Natural killer cell treated with Interleukin-12 subunit alpha and Interleukin-12 subunit beta and Interleukin-15 and Interleukin-18, amount 100 ng/mL, for 72 hours (primary cell): ENCODE measurements at regions not wholly inside any gene's neighbourhood (a gene's known extent, or its start where the extent isn't known, plus 50 kb on each side); places are given as distances from the start of the nearest gene placed in this dataset.

ENCODE experiments used
- ATAC-seq, 2 donors: fragments of 150-1000 bp; cut with Tn5 transposase in 1 of 2; sonication (Bioruptor Pico), chemical (Tn5 transposase) in 1 of 2; 2 replicates each; pipeline ENCODE4 v1.10.0; 2021
- DNase-seq: peaks from one replicate; pipeline ENCODE4 v3.0.0; 2022; ENCODE audit warnings: low spot score
- H3K27ac Mint-ChIP-seq, 2 donors: 1 replicate in 1 of 2; 2 replicates in 1 of 2; pipeline ENCODE4 v1.8.0; 2022; ENCODE audit warnings: mixed read lengths in 2 of 2, mild to moderate bottlenecking in 1 of 2, moderate library complexity in 1 of 2
- H3K27me3 Mint-ChIP-seq, 2 donors: 1 replicate in 1 of 2; 2 replicates in 1 of 2; pipeline ENCODE4 v1.8.0; 2022; ENCODE audit warnings: mixed read lengths in 2 of 2
- H3K36me3 Mint-ChIP-seq: one replicate; pipeline ENCODE4 v1.8.0; 2022; ENCODE audit warnings: mixed read lengths
- H3K4me1 Mint-ChIP-seq, 2 donors: 1 replicate in 1 of 2; 2 replicates in 1 of 2; pipeline ENCODE4 v1.8.0; 2022; ENCODE audit warnings: low read depth in 2 of 2, mixed read lengths in 2 of 2, mild to moderate bottlenecking in 1 of 2
- H3K4me3 Mint-ChIP-seq: one replicate; pipeline ENCODE4 v1.8.0; 2022; ENCODE audit warnings: mixed read lengths
- H3K9me3 Mint-ChIP-seq: 2 replicates; pipeline ENCODE4 v1.8.0; 2022; ENCODE audit warnings: mixed read lengths

- H3K4me1 Mint-ChIP-seq, result no peaks in the 10 kb centered on the region
- no peak overlapping the region for H3K27ac Mint-ChIP-seq
- H3K27me3 Mint-ChIP-seq, result no peaks in the 10 kb centered on the region
- ATAC-seq (no peak), DNase-seq (no peak)
- H3K9me3 Mint-ChIP-seq, result peaks cover 10% of the 10 kb centered on the region
- H3K36me3 Mint-ChIP-seq, result no peaks in the 10 kb centered on the region
- H3K4me3 Mint-ChIP-seq, result no peak overlapping the region
Observed at GRCh38 chr2:226001716-226002115, 602.2 kb downstream of the NYAP2 start.

DNA sequence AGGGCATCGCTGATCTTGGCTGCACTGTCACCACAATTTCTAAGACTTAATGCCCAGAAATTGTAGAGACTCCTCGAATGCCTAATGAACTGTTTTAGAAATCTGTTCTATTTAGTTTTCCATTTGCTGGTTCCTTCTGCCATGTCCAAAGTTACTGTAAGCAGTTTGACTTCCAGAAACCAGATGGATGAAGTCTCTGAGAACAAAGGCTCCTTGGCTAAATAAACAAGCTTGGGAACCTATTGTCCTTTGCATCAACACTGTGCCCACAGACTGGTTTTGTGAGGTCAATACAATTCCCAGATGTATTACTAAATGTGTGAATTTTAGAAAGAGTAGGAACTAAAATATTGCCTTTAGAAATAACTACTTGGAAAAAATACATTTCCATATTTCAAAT, 600.2 kb downstream of the NYAP2 start:
- no peak overlapping the region for H3K27ac Mint-ChIP-seq
- H3K4me3 Mint-ChIP-seq, result no peak overlapping the region
- ATAC-seq, result no peak
- no peak for DNase-seq
- peaks cover 10% of the 10 kb centered on the region for H3K9me3 Mint-ChIP-seq
- H3K27me3 Mint-ChIP-seq, result no peaks in the 10 kb centered on the region
- no peaks in the 10 kb centered on the region for H3K36me3 Mint-ChIP-seq
- no peaks in the 10 kb centered on the region for H3K4me1 Mint-ChIP-seq

DNA sequence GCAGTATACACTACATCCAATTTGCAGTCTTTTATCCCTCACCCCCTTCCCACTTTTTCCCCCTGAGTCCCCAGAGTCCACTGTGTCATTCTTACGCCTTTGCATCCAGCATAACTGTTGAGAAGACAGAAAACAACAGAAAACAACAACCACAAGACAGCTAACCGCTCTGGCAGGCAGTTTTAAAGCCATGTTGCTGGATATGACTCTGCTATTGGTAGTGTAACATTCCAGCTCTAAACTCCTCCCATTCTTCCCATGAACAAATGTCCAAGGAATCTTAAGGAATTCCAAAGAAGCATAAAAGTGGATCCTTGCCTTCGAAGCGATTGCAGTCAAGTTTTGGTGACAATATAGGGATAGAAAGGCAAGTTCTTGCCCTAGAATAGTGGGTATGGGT, 599.1 kb downstream of the NYAP2 start:
- no peak overlapping the region for H3K4me3 Mint-ChIP-seq
- DNase-seq (no peak), ATAC-seq (no peak)
- H3K9me3 Mint-ChIP-seq, result peaks cover 11% of the 10 kb centered on the region
- no peaks in the 10 kb centered on the region for H3K36me3 Mint-ChIP-seq
- no peak overlapping the region for H3K27ac Mint-ChIP-seq
- H3K4me1 Mint-ChIP-seq, result no peaks in the 10 kb centered on the region
- no peaks in the 10 kb centered on the region for H3K27me3 Mint-ChIP-seq

DNA sequence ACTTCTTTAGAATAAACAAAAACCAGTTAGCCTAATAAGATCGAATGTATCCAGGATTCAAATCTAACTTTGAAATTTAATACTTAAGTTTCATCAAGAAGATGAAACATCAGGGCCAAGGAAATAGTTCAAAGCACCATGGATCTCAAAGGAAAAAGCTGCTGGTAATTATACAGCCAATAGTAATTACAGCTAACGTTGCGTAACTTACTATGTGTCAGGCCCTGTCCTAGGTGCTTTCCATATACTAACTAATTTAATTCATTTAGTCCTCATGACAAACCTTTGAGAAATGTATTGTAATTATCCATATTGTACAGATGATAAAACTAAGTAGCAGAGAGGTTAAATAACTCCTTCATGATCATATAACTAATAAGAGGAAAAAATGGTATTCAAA, 598.6 kb downstream of the NYAP2 start:
- Mint-ChIP-seq H3K27me3 (no peaks in the 10 kb centered on the region), H3K36me3 (no peaks in the 10 kb centered on the region), H3K9me3 (peaks cover 13% of the 10 kb centered on the region), H3K4me3 (no peak overlapping the region), H3K4me1 (no peaks in the 10 kb centered on the region), H3K27ac (no peak overlapping the region)
- ATAC-seq (no peak), DNase-seq (no peak)

- no peaks in the 10 kb centered on the region for H3K36me3 Mint-ChIP-seq
Observed at GRCh38 chr2:225996462-225996828, 596.9 kb downstream of the NYAP2 start.

GRCh38 chr2:225995796-225996461, 596.4 kb downstream of the NYAP2 start:
- no peak overlapping the region for H3K27ac Mint-ChIP-seq
- H3K9me3 Mint-ChIP-seq, result peaks cover 17% of the 10 kb centered on the region
- H3K4me3 Mint-ChIP-seq, result no peak overlapping the region
- no peaks in the 10 kb centered on the region for H3K27me3 Mint-ChIP-seq
- no peaks in the 10 kb centered on the region for H3K36me3 Mint-ChIP-seq
- no peak for ATAC-seq
- no peaks in the 10 kb centered on the region for H3K4me1 Mint-ChIP-seq
- no peak for DNase-seq

More at GRCh38 chr2:225996462-225996828, 596.9 kb downstream of the NYAP2 start:
- Mint-ChIP-seq H3K27me3 (no peaks in the 10 kb centered on the region), H3K27ac (no peak overlapping the region), H3K9me3 (peaks cover 13% of the 10 kb centered on the region), H3K4me3 (no peak overlapping the region), H3K4me1 (no peaks in the 10 kb centered on the region)
- DNase-seq (no peak), ATAC-seq (no peak)

DNA sequence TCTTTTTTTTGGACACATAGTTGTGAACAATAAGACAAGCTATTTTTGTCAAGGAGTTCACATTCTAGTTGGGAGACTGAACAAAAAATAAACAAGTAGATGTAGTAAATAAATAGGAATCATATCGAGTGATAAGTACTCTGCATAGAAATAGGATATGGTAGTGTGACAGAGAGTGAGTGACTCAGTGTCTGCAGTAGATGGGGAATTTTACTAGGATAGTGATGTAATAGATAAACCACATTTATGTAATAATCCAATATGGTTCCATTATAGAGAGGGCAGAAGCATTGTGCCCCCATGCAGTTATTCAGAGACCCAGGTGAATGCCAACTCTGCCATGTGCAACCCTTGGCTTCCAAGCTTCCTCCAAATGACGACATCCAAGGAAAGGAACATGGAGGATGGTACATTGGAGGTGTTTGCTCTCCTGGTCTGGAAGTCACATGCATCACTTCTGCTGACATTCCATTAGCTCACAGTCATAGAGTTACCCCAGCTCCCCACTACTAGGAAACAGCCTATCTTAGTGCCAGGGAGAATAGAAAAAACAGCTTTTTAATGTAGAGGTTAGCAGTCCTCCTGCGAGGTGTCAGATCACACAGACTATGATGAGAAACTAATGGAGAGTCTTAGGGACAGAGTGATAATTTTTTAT, 595.4 kb downstream of the NYAP2 start:
- no peak overlapping the region for H3K27ac Mint-ChIP-seq
- H3K9me3 Mint-ChIP-seq, result peaks cover 17% of the 10 kb centered on the region
- H3K27me3 Mint-ChIP-seq, result no peaks in the 10 kb centered on the region
- H3K4me3 Mint-ChIP-seq, result no peak overlapping the region
- no peak for ATAC-seq
- no peaks in the 10 kb centered on the region for H3K4me1 Mint-ChIP-seq
- H3K36me3 Mint-ChIP-seq, result no peaks in the 10 kb centered on the region
- DNase-seq, result no peak

DNA sequence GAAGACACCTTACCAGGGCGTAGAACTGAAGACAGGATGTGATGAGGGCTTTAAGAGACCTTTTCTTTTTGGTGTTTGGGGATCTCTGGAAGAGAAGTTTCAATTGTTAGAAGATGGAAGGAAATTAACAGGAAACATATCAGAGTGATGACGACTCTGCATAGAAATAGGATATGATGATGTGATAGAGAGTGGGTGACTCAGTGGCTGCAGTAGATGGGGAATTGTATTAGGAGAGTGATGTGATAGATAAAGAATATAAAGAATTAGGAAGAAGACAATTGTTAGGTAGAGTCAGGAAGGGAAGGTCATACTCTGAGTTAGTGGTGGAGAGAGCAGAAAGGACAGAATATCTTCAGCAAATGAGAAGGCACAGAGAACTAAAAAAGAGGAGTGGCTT, 593.9 kb downstream of the NYAP2 start:
- Mint-ChIP-seq H3K36me3 (no peaks in the 10 kb centered on the region), H3K27me3 (no peaks in the 10 kb centered on the region), H3K27ac (no peak overlapping the region), H3K4me3 (no peak overlapping the region), H3K4me1 (no peaks in the 10 kb centered on the region), H3K9me3 (peaks cover 17% of the 10 kb centered on the region)
- ATAC-seq (no peak), DNase-seq (no peak)

- Mint-ChIP-seq H3K4me3 (no peak overlapping the region), H3K4me1 (no peaks in the 10 kb centered on the region), H3K27me3 (no peaks in the 10 kb centered on the region), H3K27ac (no peak overlapping the region), H3K36me3 (no peaks in the 10 kb centered on the region), H3K9me3 (peaks cover 14% of the 10 kb centered on the region)
- ATAC-seq (no peak), DNase-seq (no peak)
Observed at GRCh38 chr2:225989809-225990208, 590.3 kb downstream of the NYAP2 start.

DNA sequence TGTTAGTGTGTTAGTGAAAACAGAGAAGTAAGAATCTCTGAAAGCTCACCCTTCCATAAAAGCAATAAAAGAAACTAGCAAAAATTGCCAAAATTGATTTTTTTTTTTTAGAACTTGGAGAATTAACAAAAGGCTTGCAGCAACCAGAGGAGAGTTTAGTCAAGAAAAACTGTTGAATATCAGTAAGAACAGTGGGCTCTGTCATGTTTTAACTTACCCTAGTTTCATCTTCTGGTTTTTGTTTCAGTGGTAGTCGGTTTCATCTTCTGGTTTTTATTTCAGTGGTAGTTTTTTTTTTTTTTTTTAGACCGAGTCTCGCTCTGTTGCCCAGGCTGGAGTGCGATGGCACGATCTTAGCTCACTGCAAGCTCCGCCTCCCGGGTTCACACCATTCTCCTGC, 580.9 kb downstream of the NYAP2 start:
- H3K36me3 Mint-ChIP-seq, result no peaks in the 10 kb centered on the region
- ATAC-seq (no peak), DNase-seq (no peak)
- H3K4me1 Mint-ChIP-seq, result no peaks in the 10 kb centered on the region
- no peak overlapping the region for H3K27ac Mint-ChIP-seq
- no peak overlapping the region for H3K4me3 Mint-ChIP-seq
- no peaks in the 10 kb centered on the region for H3K27me3 Mint-ChIP-seq
- peaks cover 18% of the 10 kb centered on the region for H3K9me3 Mint-ChIP-seq

GRCh38 chr2:225971433-225971832, 571.9 kb downstream of the NYAP2 start:
- H3K9me3 Mint-ChIP-seq, result peaks cover 13% of the 10 kb centered on the region
- DNase-seq (no peak), ATAC-seq (no peak)
- no peaks in the 10 kb centered on the region for H3K4me1 Mint-ChIP-seq
- H3K27ac Mint-ChIP-seq, result no peak overlapping the region
- H3K36me3 Mint-ChIP-seq, result no peaks in the 10 kb centered on the region
- no peaks in the 10 kb centered on the region for H3K27me3 Mint-ChIP-seq
- H3K4me3 Mint-ChIP-seq, result no peak overlapping the region

DNA sequence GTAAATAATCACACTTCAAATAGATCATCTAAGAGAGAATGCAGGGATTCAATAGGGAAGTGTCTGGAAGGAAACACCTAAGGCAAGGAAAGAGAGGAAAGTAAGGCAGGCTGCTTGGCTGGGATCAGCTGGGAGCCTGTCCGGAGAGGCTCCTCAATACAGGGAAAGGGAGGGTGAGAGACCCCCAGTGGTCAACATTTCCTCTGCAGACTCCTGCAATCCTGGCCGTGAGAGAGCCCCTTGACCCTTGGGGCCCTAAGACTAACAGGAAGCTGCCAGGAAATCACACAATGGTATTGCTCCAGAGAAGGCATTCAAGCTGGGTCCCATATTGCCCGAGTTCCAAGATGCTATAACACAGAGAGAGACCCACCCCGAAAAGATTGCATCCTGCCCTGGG, 549.4 kb downstream of the NYAP2 start:
- no peak overlapping the region for H3K4me3 Mint-ChIP-seq
- H3K9me3 Mint-ChIP-seq, result peaks cover 8% of the 10 kb centered on the region
- DNase-seq (no peak), ATAC-seq (no peak)
- no peaks in the 10 kb centered on the region for H3K4me1 Mint-ChIP-seq
- no peak overlapping the region for H3K27ac Mint-ChIP-seq
- no peaks in the 10 kb centered on the region for H3K27me3 Mint-ChIP-seq
- H3K36me3 Mint-ChIP-seq, result peaks cover 9% of the 10 kb centered on the region

- peaks cover 18% of the 10 kb centered on the region for H3K9me3 Mint-ChIP-seq
Observed at GRCh38 chr2:225938991-225939390, 539.5 kb downstream of the NYAP2 start.

GRCh38 chr2:225937625-225938187, 538.2 kb downstream of the NYAP2 start:
- H3K27ac Mint-ChIP-seq, result no peak overlapping the region
- no peak for ATAC-seq
- H3K9me3 Mint-ChIP-seq, result peaks cover 18% of the 10 kb centered on the region
- DNase-seq, result no peak
- H3K27me3 Mint-ChIP-seq, result no peaks in the 10 kb centered on the region
- H3K4me3 Mint-ChIP-seq, result no peak overlapping the region
- H3K36me3 Mint-ChIP-seq, result no peaks in the 10 kb centered on the region
- H3K4me1 Mint-ChIP-seq, result no peaks in the 10 kb centered on the region

More at GRCh38 chr2:225938991-225939390, 539.5 kb downstream of the NYAP2 start:
- Mint-ChIP-seq H3K36me3 (no peaks in the 10 kb centered on the region), H3K4me3 (no peak overlapping the region), H3K27me3 (no peaks in the 10 kb centered on the region), H3K4me1 (no peaks in the 10 kb centered on the region), H3K27ac (no peak overlapping the region)
- no peak for DNase-seq
- no peak for ATAC-seq
